ENCODE measurements at regions not wholly inside any gene's neighbourhood (a gene's known extent, or its start where the extent isn't known, plus 50 kb on each side); places are given as distances from the start of the nearest gene placed in this dataset.

- CTCF ChIA-PET: no interaction called here
- no peak overlapping the region for H3K4me3 Mint-ChIP-seq
- no peak for ATAC-seq
- H3K4me1 Mint-ChIP-seq (ENCODE audit: low read depth): no peaks in the 10 kb centered on the region
- POLR2A ChIA-PET: interaction anchor here (0.6 kb wide), 1 partner anchor 893 kb away, joined by 4 read pairs; no protein-coding TSS in a partner anchor
- TF ChIP-seq CTCF (IDR thresholded peaks at IDR 0.05): no peak
- H3K27me3 Mint-ChIP-seq: no peaks in the 10 kb centered on the region
- H3K36me3 Mint-ChIP-seq (ENCODE audit: low read depth): no peaks in the 10 kb centered on the region
- H3K9me3 Mint-ChIP-seq: peaks cover 6% of the 10 kb centered on the region
- no peak overlapping the region for H3K27ac Mint-ChIP-seq
- intact Hi-C loops (cut with micrococcal nuclease): no loop called here
- DNase-seq: no peak
Observed at GRCh38 chr7:46319841-46320240, 398.8 kb upstream of the IGFBP3 start.

- Mint-ChIP-seq H3K27me3 (no peaks in the 10 kb centered on the region), H3K36me3 (ENCODE audit: low read depth) (no peaks in the 10 kb centered on the region), H3K27ac (no peak overlapping the region), H3K4me3 (no peak overlapping the region), H3K9me3 (peaks cover 9% of the 10 kb centered on the region), H3K4me1 (ENCODE audit: low read depth) (no peaks in the 10 kb centered on the region)
- CTCF ChIA-PET: no interaction called here
- POLR2A ChIA-PET: no interaction called here
- DNase-seq (no peak), ATAC-seq (no peak)
- no peak for TF ChIP-seq CTCF (IDR thresholded peaks at IDR 0.05)
- intact Hi-C loops (cut with micrococcal nuclease): no loop called here
Observed at GRCh38 chr7:46318276-46318675, 397.2 kb upstream of the IGFBP3 start.

GRCh38 chr7:46317256-46317655 is 396.2 kb upstream of the IGFBP3 start:
- H3K9me3 Mint-ChIP-seq: peaks cover 9% of the 10 kb centered on the region
- intact Hi-C loops (cut with micrococcal nuclease): no loop called here
- ATAC-seq: no peak

GRCh38 chr7:46315891-46316290 is 394.8 kb upstream of the IGFBP3 start:
- Mint-ChIP-seq H3K27ac (no peak overlapping the region), H3K4me3 (no peak overlapping the region), H3K36me3 (ENCODE audit: low read depth) (no peaks in the 10 kb centered on the region), H3K27me3 (no peaks in the 10 kb centered on the region), H3K4me1 (ENCODE audit: low read depth) (no peaks in the 10 kb centered on the region), H3K9me3 (peaks cover 7% of the 10 kb centered on the region)
- DNase-seq (no peak), ATAC-seq (no peak)
- intact Hi-C loops (cut with micrococcal nuclease): no loop called here
- ChIA-PET POLR2A (no interaction called here), CTCF (no interaction called here)
- no peak for TF ChIP-seq CTCF (IDR thresholded peaks at IDR 0.05)

More at GRCh38 chr7:46317256-46317655, 396.2 kb upstream of the IGFBP3 start:
- Mint-ChIP-seq H3K27ac (no peak overlapping the region), H3K4me3 (no peak overlapping the region), H3K36me3 (ENCODE audit: low read depth) (no peaks in the 10 kb centered on the region), H3K27me3 (no peaks in the 10 kb centered on the region), H3K4me1 (ENCODE audit: low read depth) (no peaks in the 10 kb centered on the region)
- DNase-seq: no peak
- no peak for TF ChIP-seq CTCF (IDR thresholded peaks at IDR 0.05)
- POLR2A ChIA-PET: no interaction called here
- CTCF ChIA-PET: no interaction called here

- no peak for TF ChIP-seq CTCF (IDR thresholded peaks at IDR 0.05)
- ChIA-PET CTCF (no interaction called here), POLR2A (no interaction called here)
- ATAC-seq (no peak), DNase-seq (no peak)
- no peaks in the 10 kb centered on the region for H3K9me3 Mint-ChIP-seq
- no peaks in the 10 kb centered on the region for H3K4me1 Mint-ChIP-seq (ENCODE audit: low read depth)
- no peak overlapping the region for H3K27ac Mint-ChIP-seq
- H3K36me3 Mint-ChIP-seq (ENCODE audit: low read depth): no peaks in the 10 kb centered on the region
- no peaks in the 10 kb centered on the region for H3K27me3 Mint-ChIP-seq
- intact Hi-C loops (cut with micrococcal nuclease): no loop called here
- no peak overlapping the region for H3K4me3 Mint-ChIP-seq
Observed at GRCh38 chr7:46301677-46302076, 380.6 kb upstream of the IGFBP3 start.
